NCI-H146 (cell line): ENCODE measurements at regions not wholly inside any gene's neighbourhood (a gene's known extent, or its start where the extent isn't known, plus 50 kb on each side); places are given as distances from the start of the nearest gene placed in this dataset.

ENCODE experiments used
- DNase-seq: peaks from one replicate; lab custom pipeline; 2025; lab: John Stamatoyannopoulos, UW

DNA sequence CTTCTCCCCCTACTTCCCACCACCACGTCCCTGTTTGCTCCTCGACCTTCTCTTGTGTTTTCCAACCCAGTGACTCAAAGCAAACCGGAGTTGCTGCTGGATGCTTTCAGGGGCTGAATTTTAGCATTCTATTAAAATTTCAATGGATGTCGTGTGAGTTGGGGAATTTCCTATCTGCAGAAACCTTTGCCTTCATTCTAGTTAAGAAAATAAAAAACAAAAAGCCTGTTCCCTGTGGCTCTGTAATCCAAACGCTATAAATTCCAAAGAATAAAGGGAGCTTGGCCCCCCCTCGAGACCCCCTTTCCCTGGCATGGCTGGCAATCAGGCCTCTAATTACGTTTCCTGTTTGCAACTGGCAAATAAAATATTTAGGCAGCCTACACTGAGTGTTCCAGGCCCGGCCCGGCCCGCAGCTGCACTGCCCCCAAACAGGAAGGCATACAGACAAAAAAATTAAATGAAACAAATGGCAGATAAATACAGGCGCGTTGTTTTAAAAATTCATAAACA is 139.4 kb upstream of the PPP1R26 start:
- no peak for DNase-seq

DNA sequence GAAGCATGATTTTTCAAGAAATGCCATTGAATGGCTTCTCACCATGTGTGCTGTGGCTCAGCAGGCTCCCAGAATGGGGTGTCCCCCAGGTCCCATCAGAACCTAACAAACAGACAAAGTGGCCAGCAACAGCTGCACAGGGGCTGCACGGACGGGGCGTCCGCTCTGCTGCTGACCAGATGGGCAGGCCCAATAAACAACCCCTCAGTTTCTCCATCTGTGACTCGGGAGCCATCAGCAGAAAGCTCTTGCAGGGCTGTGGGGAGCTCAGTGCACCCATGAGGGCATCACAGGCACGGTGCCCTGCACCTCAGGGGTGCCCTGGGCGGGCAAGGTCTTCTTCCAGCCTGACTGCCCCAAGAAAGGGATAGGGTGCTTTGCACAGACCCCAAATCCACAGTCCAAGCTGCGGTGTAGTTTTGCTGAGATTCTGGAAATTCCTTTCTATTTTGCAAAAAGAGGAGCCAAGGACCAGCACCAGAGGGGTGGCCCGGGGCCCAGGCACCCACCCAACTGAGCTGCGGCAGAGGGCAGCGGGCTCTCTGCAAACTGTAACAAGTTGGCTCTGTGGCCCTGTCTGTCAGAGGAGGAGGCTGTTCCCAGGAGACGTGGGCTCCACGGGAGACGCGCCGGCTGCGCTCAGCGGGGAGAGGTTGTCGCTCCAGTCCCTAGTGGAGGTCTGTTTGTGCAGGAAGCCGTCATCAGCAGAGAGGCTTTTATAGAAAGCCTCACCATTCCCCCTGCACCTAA is 138.7 kb upstream of the PPP1R26 start:
- DNase-seq, result no peak

DNA sequence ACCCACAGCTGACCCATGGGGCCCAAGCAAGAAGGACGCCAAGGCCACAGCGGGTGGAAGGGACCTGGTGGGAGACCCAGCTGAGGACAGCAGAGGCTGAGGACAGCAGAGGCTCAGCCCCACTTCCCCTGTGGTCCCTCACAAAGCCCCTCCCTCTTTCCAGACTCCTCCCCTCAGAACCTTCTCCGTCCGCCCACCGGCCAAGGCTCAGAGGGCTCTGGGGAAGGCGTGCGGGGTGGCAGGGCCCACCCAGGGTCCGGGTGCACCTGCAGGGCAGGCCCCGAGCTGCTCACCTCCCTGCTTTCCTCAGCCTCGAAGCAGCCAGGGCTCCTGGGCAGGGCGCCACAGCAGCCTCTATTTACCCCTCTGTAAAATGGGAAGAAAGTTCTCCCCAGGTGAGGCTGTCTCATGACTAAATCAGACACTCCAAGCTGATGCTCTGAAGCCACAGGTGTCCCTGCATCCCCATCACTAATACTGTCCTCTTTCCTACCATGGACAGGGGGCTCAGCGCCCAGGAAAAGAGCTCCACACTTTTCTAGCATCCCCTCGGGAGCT is 137.9 kb upstream of the PPP1R26 start:
- no peak for DNase-seq

DNA sequence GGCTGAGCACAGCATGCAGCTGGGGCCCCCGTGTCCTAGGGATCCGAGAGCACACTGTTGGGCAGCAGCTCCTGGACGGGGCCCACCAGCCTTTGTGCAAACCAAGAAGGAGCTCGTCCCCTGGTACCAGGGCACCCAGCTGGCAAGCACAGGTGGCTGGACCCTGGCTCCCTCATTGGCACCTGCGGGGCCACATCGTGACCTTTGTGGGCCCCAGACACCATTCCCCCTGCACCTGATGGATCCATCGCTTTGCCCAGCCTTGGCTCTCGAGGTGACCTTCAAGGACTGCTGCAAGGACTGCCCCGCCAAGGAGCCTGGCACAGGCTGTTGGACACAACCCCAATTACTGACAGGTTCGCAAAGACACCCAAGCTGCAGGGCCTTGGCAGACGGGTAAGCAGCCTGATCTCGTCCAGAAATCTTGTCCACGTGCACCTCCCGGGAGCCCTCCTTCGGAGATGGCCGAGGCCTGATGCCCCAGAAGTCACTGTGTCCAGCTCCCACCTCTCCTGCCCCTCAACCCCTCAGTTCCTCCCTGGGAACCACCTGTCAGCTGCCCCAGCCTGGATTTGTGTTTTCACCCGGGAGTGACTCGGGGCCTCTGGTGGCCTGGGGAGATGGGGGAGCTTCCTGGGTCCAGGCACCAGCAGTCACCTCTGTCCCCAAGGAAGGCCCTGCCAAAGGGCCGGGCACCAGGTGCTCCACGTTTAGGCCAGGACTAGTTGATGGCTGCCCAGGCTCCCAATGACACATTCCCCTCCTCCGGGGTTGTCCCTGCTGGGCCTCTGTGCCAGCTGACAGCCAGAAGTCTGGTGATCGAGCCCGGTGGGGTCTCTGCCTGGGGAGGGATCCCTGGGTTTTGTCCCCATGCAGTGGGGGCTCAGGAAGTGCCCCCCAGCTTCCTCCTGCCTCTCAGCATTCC is 137.1 kb upstream of the PPP1R26 start:
- DNase-seq, result no peak

DNA sequence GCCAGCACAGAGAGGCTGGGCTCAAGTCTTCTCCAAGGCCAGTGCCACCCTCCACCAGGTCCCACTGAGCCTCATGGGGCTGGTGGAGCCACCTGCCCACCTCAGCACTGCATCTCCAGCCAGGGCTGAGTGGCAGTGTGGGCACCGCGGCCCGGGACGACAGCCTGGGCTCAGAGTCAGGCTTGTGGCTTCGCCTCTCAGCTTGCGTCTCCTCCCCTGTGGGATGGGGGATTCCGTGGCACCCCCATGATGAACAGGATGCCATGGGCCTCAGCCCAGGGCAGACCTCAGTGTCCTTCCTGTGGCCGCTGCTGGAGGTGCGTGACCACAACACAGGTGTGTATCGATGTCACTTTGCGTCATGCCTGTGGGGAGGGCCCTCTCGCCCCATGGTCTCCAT is 136.4 kb upstream of the PPP1R26 start:
- no peak for DNase-seq

DNA sequence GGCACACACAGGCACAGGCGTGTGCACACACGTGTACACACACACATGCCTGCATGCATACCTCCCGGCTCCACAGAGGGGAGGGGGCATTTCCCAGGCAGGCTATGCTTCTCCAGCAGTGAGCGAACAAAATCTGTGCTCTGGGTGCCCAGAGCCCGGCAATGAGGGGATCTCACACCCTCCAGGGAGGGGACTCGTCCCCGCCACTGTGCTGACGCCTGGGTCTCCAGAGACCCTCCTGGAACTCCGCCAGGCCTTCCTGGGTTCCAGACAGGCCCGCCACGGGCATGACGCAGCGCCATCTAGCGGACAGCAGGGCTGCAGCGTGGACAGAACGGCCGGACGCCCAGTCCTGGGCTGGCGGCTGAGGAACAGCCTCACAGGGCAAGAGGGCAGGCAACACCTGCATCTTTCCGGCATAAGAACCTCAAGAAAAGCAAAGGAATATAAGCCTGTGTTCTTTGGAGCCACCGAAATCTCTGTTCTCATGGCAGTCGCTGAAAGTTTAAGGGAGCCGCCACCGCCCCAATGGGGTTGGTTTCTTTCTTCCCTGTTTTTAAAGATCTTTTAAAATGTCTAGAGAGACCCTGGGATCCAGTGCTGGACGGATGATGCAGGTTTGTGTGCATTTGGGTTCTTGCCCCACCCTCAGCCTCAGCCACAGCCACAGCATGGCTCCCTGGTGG is 135.6 kb upstream of the PPP1R26 start:
- no peak for DNase-seq

DNA sequence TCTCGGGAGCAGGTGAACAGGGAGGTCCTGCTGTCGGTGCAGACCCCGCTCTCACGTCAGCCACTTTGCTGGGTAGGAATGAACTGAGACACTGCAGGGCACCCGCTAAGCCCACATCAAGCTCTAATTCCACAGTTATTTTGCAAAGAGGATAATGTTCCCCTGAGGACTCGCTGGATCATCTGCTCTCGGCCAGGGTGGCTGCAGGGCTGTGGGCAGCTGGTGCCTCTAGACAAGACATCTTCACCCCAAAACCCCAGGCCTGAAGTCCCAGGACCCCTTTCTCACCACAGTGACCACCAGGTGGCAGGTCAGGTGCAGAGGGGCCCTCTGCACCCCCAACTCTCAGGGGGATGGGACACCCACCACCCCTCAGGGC is 135.1 kb upstream of the PPP1R26 start:
- no peak for DNase-seq

DNA sequence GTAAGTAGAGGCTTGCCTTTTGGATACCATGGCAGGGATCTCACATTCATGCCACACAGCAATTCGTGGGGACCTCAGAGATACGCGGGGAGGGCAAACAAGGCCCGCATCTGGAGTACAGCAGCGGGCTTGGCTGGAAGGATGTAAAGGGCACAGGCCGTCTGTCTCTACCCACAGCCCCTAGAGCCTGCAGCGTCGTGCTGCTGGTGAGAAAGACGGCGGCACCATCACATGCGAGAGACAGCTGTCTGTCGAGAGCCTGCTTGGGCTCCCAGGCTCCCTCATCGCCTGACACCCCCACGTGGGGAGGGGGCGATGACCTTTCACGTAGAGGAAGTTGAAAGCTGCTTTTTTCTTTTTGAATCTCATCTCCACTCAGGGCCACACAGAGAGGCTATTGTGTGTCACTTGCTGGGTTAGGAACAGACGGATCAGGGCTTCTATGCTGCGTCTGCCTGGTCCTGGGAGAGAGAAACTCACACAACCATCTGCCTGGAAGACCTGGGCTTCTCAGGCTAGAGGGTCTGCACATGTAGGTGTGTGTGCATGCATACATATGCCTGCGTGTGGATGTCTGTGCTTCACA is 134.6 kb upstream of the PPP1R26 start:
- DNase-seq, result no peak

DNA sequence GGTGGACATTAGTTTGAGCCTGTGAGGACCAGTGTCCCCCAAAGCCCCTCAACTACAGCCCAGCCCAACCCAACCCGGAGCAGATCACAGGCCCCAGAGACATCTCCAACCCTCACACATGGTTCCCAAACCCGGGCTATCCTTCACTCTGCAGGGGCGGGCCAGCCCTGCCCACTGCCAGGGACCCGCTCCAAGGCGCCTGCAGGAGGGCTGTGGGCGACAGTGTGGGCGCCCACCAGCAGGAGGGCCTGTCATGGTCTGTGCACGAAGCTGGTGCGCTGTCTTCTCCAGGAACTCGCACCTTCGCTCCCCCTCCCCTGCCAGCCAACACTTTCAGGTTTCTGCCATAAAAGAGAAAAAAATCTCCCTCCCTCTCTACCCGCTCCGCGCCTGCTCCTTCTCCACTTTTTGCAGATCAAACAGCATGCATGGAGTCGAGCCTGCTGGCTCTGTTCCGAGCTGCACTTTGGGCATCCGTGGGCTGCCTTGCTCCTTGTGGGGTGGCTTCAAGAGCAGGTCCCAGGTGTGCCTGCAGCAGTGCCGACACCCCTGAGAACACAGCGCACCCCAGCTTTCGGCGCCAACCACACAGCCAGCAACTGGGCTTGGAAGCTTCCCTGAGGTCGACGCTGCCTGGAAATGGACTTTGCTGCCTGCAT is 133.7 kb upstream of the PPP1R26 start:
- DNase-seq, result no peak

DNA sequence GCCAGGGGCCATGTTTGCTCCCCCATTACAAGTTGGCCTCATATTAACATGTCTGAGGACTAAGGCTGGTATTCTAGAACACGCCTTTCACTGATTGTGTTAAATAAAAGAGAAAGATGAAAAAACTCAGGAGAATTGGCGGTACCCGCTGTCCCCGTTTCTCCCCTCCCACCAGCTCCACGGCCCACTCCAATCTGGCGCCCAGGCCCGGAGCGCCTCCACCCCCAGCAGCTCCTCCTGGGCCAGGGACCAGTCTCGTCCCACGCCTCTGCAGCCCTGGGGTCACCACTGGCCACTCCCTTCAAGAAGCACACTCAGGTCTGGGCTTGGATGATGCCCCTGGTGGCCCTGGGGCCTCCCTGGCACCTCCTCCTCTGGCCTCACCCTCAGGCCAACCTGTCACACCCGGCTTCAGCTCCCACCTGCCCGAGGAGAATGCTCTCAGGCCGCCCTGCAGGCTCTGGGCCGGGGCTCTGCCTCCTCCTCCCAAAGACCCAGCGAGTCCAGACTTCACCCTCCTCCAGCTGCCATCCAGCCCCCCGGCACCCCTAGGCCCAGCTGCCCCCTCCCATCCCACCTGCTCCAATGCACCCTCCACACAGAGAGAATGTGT is 133.0 kb upstream of the PPP1R26 start:
- no peak for DNase-seq

DNA sequence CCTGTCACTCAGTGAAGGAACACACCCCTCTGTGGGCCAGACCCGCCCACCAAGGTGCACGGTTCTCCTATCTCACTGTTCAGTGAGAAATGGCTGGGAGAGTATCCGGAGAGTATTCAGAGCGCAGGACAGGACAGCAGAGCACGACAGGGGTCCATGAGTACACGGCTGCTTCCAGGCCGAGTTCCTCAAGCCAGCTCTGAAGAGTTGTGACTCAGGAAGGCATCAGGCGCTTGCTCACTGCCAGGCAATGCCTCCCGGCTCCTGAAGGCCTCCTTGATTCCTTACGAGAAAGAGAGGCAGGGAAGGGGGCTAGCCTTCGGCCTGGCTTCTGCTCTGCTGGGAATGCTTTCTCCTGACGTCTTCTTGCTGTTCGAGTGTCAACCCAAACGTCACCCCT is 132.1 kb upstream of the PPP1R26 start:
- no peak for DNase-seq

DNA sequence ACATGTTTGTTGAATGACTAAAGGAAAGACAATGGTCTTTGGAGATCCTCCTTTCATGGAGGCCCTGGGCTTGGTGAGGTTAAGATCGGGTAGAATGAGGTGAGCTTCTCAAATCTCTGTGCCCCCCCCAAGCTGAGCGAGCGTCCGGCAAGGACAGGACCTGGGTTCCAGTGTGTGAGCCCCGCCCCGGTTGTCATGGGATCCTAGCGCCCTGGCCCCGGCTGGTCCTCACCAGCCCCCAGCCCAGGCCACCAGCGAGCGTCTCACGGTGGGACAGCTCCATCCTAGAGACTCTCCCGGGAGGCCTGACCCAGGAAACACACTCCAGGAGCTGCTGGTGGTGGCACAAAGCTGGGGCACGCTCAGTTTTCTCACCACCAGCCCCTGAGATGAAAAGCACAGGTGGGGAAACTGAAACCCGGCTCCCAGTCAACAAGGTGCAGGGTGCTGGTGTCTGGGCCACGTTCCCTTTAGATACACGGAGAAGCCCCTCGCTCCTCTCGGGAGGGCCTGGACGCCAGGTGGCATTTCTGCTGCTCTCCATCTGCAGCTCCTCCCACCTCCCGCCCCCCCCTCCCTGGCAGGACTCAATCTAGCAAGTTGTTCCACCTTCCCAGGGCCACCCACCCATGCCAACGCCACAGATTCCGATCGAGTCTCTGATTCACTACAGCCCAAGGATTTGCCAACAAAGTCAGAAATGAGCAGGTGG is 131.3 kb upstream of the PPP1R26 start:
- no peak for DNase-seq

DNA sequence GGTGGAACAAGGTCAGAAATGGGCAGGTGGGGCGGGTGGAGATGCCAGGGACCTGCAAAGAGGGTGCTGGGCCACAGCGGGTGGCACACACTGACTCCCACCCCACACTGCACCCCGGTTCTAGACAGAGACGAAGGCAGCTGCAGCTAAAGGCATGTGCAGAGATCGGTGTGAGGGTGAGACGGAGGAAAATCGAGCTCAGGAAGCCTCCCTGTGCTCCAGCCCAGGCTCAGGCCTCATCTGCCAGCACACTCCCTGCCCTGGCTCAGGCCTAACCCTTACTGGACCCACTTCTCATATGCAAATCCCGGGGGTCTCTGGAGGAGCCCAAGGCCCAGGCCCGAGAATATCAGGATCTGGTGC is 130.8 kb upstream of the PPP1R26 start:
- no peak for DNase-seq

DNA sequence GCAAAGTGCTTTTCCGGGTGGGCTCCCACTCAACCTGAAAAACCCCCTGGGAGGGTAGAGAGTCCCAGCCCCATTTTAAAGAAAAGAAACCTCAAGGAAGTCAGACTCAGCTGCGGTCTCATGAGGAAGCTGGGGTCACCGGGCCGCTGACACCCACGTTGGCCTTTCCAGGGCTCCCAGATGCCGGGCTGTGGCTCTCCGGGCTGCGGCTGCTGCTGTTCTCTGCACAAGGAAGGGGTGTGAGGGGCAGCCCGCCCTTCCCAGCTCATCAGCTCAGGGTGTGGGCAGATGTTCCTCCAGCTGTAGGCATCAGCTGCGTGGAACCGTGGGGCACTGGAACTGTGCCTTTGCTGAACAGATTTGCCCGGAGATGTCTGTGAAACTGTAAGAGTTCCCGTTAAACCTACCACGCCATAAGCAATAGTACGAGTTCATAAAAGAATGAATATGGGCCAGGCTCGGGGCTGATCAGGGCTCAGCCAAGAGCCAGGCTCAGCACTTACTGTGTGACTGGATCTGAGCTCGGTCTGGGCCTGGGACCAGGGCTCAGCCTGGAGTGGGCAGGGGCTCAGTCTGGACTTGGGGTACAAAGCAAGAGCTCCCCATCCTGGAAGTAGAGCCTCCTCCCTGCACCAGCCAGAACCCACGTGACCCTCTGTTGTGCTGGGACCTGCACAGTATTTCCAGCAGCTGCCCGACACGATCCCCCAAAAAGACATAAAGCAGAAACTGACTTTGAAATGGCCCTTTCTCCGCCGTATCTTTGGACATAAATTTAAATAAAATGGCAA is 130.2 kb upstream of the PPP1R26 start:
- no peak for DNase-seq

DNA sequence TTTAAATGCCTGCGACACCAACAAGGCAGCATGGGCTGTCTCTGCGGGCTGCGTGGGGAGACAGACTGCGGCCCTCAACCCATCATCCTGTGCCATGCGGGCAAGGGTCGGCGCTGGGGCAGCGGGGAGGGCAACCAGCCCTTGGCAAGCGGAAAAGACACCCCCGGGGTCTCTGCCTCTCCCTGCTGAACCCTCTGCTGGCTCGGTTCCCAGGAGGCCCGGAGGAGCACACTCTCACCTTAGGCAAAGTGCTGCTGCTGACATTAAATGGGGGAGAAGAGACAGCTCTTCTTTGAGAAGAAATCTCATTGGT is 129.6 kb upstream of the PPP1R26 start:
- no peak for DNase-seq

DNA sequence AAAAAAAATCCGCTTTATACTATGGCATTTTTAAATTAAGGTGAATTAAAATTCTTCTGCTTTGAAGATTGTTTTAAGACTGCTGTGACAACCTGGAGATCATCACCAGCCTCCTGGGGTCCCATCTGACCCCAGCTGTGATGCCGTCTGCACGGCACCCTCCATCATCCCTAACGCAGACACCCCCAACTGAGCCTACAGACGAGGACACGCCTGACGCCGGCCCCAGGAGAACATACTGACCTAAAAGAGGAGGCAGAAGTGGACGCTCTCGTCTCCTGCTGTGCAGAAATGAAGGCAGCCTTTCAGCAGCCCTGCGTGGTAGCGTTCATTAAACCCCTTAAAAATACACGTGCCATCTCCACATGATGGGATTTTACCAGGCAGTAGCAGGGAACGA is 125.6 kb upstream of the PPP1R26 start:
- DNase-seq, result no peak

DNA sequence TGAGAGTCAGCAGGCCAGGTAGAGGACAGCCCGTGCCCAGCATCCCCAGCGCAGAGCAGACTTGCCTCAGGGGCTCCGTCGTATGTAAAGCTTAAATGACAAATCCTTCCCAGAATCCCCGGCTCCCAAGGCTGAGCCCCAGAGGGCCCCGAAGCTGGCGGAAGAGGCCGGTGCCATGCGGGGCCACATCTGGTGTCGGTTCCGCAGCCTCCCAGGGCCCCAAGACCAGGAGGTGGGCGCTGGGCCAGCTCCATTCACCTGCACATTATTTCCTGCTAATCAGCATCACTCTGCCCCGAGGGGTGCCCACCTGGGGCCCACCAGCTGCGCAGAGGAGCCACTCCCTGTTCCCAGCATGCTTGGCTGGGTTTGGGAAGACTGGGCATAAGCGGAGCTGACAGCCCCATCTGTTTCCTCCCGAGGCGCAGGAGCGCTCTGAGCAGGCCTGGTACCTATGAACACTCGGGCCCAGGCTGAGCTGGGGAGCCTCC is 124.0 kb upstream of the PPP1R26 start:
- no peak for DNase-seq

DNA sequence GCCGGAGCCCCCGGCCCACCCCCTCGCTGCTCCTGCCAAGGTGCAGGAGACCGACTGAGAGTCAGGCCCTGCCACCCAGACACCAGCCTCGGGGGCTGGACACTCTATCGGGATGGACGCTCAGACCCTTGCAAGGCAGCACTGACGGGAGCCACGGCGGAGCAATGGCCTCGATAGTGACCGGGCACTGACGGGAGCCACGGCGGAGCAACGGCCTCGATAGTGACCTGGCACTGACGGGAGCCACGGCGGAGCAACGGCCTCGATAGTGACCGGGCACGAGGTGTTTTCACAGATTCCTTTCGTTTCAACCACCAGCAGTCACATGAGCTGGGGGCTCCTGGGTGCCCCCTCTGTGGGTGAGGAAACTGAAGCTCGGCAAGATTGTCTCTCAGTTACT is 123.6 kb upstream of the PPP1R26 start:
- DNase-seq, result no peak

DNA sequence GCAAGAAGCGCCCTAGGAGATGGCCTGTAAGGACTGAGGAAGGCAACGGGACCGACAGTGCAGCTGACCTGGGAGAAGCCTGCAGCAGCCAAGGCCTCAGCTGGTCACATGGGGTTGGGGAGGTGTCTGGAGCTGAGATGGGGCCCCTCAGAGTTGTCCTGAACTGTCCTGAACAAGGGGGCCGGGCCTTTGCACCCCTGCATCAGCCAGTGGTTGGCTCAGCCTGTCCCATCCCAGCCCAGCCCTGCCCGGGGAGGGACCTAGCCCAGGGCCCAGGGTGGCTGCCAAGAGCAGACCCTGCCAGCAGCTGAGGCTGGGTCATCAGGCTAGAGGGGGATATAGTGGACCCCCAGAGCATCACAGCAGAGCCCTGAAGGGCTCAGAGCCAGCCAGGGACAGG is 122.8 kb upstream of the PPP1R26 start:
- DNase-seq, result no peak
